HG03460 (cell line): ENCODE measurements at regions not wholly inside any gene's neighbourhood (a gene's known extent, or its start where the extent isn't known, plus 50 kb on each side); places are given as distances from the start of the nearest gene placed in this dataset.

ENCODE experiments used
- ATAC-seq: cut with Tn5 transposase; IDR thresholded peaks from one replicate; pipeline ENCODE4 v1.9.1; 2021; ENCODE audit not compliant: unreplicated experiment

- no peak for ATAC-seq
These were observed 312.8 kb upstream of the JAG1 start for GRCh38 chr20:10986586-10986985.

DNA sequence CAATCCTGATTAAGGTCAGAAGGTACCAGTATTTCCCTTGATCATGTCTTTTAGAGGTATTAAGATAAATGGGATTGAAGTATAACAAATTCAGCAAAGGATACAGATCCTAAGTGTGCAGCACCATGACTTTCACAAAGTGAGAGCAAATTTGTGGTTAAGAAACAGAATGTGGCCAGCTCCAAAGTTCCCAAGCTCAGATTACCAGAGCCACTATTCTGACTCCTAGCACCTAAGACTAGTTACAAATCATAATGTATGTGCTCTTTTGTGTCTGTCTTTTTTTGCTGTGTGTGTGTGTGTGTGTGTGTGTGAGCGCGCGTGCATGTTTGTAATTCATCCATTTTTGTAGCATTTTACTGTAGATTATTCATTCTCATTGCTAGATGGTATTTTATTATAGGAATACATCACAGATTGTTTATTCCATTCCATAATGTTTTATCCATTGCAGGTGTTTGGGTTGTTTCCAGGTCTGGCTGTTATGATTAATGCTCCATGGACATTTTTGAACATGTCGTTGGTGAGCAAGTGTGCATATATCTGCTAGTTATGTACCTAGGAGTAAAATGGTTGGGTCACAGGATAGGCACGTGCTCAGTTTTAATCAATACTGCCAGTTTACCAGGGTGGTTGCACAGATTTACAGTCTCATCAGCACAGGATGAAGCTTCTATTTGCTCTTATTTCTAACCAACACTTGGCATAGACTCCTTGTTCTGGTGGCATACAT is 314.0 kb upstream of the JAG1 start:
- no peak for ATAC-seq

GRCh38 chr20:10990625-10991382 is 317.0 kb upstream of the JAG1 start:
- ATAC-seq, result no peak

GRCh38 chr20:10992731-10993130 is 318.9 kb upstream of the JAG1 start:
- no peak for ATAC-seq

GRCh38 chr20:10994991-10995700 is 321.3 kb upstream of the JAG1 start:
- no peak for ATAC-seq

- ATAC-seq, result no peak
These were observed 324.7 kb upstream of the JAG1 start for GRCh38 chr20:10998476-10998875.

GRCh38 chr20:11000416-11000815 is 326.6 kb upstream of the JAG1 start:
- ATAC-seq, result no peak

DNA sequence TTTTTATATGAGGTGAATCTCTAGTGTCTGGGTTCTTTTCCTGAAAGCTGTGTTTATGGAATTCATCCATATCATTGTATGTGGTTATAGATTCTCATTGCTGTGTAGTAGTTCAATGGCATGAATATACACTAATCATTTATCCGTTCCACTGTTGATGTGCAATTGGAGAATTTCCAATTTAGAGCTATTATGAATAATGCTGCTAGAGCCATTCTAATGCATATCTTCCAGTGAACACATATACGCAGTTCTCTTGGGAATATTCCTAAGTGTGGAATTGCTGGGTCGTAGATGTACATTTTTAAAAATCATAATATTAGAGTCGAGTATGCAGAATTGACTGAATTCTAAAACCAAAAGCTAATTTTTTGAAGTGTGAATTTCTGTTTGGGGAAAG is 327.5 kb upstream of the JAG1 start:
- ATAC-seq, result no peak

DNA sequence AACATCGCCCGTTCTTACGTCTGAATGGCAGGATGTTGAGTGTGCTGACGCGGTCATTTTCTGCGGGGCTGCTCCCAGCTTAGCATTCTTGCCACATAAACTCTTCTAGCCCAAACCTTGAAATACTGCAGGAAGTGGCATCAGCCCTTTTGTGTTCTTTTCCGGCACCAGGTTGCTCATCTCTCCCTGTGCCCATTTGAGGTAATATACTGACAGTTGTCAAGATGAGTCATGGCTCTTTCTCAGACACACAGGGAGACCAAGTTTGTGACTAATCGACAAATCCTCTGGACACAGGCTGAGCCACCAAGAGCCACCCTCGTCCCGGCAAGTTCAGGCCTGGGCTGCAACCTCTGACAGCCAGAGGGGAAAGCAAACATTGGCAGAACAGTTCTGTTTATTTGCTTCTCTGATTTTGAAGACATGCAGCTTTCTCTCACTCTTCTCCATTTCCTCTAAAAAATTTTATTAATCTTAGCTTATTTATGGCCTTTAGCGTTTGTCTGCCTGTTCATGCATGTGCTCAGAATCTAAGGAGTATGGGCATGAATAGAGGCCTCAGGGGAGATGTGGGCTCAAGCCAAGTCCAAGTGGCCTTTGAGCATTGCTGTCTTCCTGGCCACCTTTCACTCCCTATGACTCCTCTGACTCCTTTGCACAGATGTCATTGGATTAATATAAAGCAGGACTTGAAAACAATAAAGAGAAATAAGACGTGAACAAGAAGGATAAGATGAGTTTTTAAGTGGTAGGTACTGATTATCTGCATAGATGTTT is 328.2 kb upstream of the JAG1 start:
- ATAC-seq, result no peak

GRCh38 chr20:11003341-11003740 is 329.5 kb upstream of the JAG1 start:
- ATAC-seq, result no peak

DNA sequence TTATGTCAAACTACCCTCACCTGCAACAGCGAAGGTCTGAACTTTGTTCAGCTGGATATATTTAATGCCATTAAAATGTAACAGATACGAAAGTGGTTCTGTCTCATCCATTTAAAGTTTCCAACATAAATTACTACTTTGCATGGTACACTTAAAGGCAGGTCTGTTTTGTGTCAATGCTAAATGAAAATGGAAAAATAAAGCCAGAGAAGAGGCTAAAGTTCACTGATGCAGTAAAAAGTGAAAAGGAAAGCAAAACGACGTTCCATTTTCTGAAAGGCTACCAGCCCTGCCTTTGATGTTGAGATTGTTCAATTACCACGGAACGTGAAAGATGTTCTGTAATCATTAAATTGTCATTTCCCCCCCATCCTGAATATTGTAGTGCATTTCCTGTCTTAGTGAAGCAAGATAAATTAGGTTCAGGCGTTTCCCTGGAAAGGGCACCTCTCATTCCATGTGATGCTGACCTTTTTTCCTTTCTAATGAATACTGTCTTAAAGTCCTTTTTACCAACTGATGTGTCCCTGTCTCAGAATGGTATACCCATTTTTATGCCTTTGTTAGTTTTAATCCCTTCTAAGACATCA is 334.7 kb upstream of the JAG1 start:
- ATAC-seq, result no peak

GRCh38 chr20:11011653-11012052 is 337.9 kb upstream of the JAG1 start:
- ATAC-seq, result no peak

DNA sequence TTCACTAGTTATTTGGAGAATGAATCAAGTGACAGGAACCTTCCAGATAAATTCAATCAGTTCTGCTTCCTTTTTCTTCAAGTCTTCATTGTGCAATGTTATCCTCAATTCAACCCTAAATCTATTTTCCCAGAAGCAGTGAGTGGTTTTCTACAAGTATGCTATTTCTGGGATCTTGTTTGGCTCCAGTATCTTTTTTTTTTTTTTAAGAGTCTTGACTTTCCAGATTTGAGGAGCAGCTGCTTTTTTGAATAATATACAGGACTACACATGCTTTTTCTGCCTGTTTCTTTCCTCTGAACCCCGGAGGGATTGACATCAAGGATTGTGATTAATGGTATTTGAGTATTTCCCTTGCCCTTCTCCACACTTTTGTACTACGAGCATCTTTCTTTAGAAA is 339.2 kb upstream of the JAG1 start:
- ATAC-seq, result no peak

DNA sequence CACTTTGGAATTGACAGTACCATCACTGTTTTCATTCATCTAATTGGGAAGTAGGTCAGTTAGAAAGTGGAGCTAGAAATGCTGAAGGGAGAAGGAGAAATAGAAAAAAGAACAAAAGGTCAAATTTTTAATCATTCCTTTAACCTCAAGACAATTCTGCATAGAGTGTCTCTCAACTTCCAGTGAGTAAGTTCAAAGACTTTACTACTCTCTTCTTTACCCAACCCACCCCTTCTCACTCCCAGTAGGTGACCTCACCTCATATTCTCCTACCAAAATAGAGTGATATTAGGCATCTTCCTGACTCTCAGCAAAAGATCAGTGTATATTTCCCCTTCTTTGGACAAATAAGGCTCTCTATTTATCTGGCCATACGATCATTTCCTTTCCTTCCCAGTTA is 340.0 kb upstream of the JAG1 start:
- ATAC-seq, result no peak

- ATAC-seq, result no peak
These were observed 341.6 kb upstream of the JAG1 start for GRCh38 chr20:11015440-11015839.

- ATAC-seq, result no peak
These were observed 343.6 kb upstream of the JAG1 start for GRCh38 chr20:11017446-11017845.

- ATAC-seq, result no peak
These were observed 344.9 kb upstream of the JAG1 start for GRCh38 chr20:11018668-11019170.

- no peak for ATAC-seq
These were observed 346.9 kb upstream of the JAG1 start for GRCh38 chr20:11020712-11021111.

GRCh38 chr20:11027224-11027623 is 353.4 kb upstream of the JAG1 start:
- no peak for ATAC-seq

GRCh38 chr20:11030351-11030750 is 356.6 kb upstream of the JAG1 start:
- no peak for ATAC-seq

GRCh38 chr20:11031300-11031699 is 357.5 kb upstream of the JAG1 start:
- no peak for ATAC-seq
